Neural progenitor cell (in vitro differentiated cells): ENCODE measurements at regions not wholly inside any gene's neighbourhood (a gene's known extent, or its start where the extent isn't known, plus 50 kb on each side); places are given as distances from the start of the nearest gene placed in this dataset.

ENCODE experiments used
- DNase-seq: peaks from one replicate; pipeline ENCODE4 v3.0.0-alpha.2; 2016; ENCODE audit warnings: low spot score
- H2AFZ ChIP-seq: fragments of 200-600 bp; sonication (generic); replicated peaks from 2 replicates; pipeline ENCODE4 v1.6.1; 2016; ENCODE audit warnings: antibody characterized with exemption
- H3F3A ChIP-seq: fragments of 200-600 bp; sonication (generic); 2 replicates; pipeline ENCODE4 v1.6.1; 2016; ENCODE audit warnings: antibody characterized with exemption, low read depth
- H3K27ac ChIP-seq: fragments of 200-600 bp; sonication (generic); 2 replicates; pipeline ENCODE4 v1.5.1; 2016; ENCODE audit warnings: mild to moderate bottlenecking
- H3K27me3 ChIP-seq: fragments of 200-600 bp; sonication (generic); 2 replicates; pipeline ENCODE4 v1.6.1; 2016; ENCODE audit warnings: mild to moderate bottlenecking, moderate library complexity
- H3K36me3 ChIP-seq: fragments of 200-600 bp; sonication (generic); 2 replicates; pipeline ENCODE4 v1.5.1; 2016
- H3K4me1 ChIP-seq: fragments of 200-600 bp; sonication (generic); 2 replicates; pipeline ENCODE4 v1.6.1; 2016; ENCODE audit warnings: mixed run types
- H3K4me2 ChIP-seq: fragments of 200-600 bp; sonication (generic); 2 replicates; pipeline ENCODE4 v1.6.1; 2016
- H3K4me3 ChIP-seq: fragments of 200-600 bp; sonication (generic); 2 replicates; pipeline ENCODE4 v1.5.1; 2016
- H3K79me2 ChIP-seq: fragments of 200-600 bp; sonication (generic); 2 replicates; pipeline ENCODE4 v1.6.1; 2016; ENCODE audit warnings: low read depth
- H3K9ac ChIP-seq: fragments of 200-600 bp; sonication (generic); 2 replicates; pipeline ENCODE4 v1.6.1; 2016
- H3K9me3 ChIP-seq: fragments of 200-600 bp; sonication (generic); 2 replicates; pipeline ENCODE4 v1.5.1; 2016; ENCODE audit warnings: low read depth
- H4K20me1 ChIP-seq: fragments of 200-600 bp; sonication (generic); 2 replicates; pipeline ENCODE4 v1.6.1; 2016; ENCODE audit warnings: low read depth
- H3K27ac Mint-ChIP-seq: 3 replicates; pipeline ENCODE4 v1.8.0; 2021; ENCODE audit warnings: mixed read lengths
- H3K27me3 Mint-ChIP-seq: 2 replicates; pipeline ENCODE4 v1.8.0; 2022; ENCODE audit warnings: low read depth, mild to moderate bottlenecking, inconsistent platforms, moderate library complexity, mixed read lengths; ENCODE audit not compliant: insufficient read depth
- H3K36me3 Mint-ChIP-seq: 3 replicates; pipeline ENCODE4 v1.8.0; 2021; ENCODE audit warnings: mixed read lengths
- H3K4me1 Mint-ChIP-seq: 3 replicates; pipeline ENCODE4 v1.8.0; 2021; ENCODE audit warnings: mixed read lengths
- H3K4me3 Mint-ChIP-seq: 3 replicates; pipeline ENCODE4 v1.8.0; 2021; ENCODE audit warnings: mild to moderate bottlenecking, moderate library complexity, mixed read lengths
- H3K9me3 Mint-ChIP-seq: 3 replicates; pipeline ENCODE4 v1.8.0; 2020; ENCODE audit warnings: mixed read lengths
- CTCF ChIP-seq: fragments of 200-600 bp; sonication (generic); IDR thresholded peaks from 2 replicates; pipeline ENCODE4 v1.5.1; 2017; ENCODE audit warnings: antibody characterized with exemption, mild to moderate bottlenecking
- EZH2 ChIP-seq: fragments of 200-600 bp; sonication (generic); IDR thresholded peaks from 2 replicates; pipeline ENCODE4 v1.6.1; 2017; ENCODE audit warnings: antibody characterized with exemption, mild to moderate bottlenecking, moderate library complexity
- EZH2phosphoT487 ChIP-seq: fragments of 200-600 bp; sonication (generic); IDR thresholded peaks from 2 replicates; pipeline ENCODE4 v1.6.1; 2017; ENCODE audit warnings: antibody characterized with exemption

- no peak for TF ChIP-seq EZH2phosphoT487
- no peak for TF ChIP-seq EZH2
- no peak for TF ChIP-seq CTCF
- no peaks in the 10 kb centered on the region for H3K79me2 ChIP-seq
- H3K4me3 Mint-ChIP-seq, result no peak overlapping the region
Observed at GRCh38 chr3:117161816-117162215, 452.2 kb downstream of the TUSC7 start.

GRCh38 chr3:117165176-117165575 lies 455.6 kb downstream of the TUSC7 start:
- no peaks in the 10 kb centered on the region for H3K9me3 ChIP-seq
- H3K36me3 Mint-ChIP-seq, result no peaks in the 10 kb centered on the region
- H3K27ac Mint-ChIP-seq, result peak overlapping the region; percentile 95

More at GRCh38 chr3:117161816-117162215, 452.2 kb downstream of the TUSC7 start:
- no peak overlapping the region for H3K9ac ChIP-seq
- H3K4me2 ChIP-seq, result no peak overlapping the region
- no peak overlapping the region for H3K4me3 ChIP-seq
- H3K27ac ChIP-seq, result no peak overlapping the region
- H3K27me3 ChIP-seq, result no peaks in the 10 kb centered on the region
- no peak for DNase-seq
- H3K4me1 ChIP-seq, result peaks cover 23% of the 10 kb centered on the region
- no peak overlapping the region for H2AFZ ChIP-seq
- H3K27ac Mint-ChIP-seq, result no peak overlapping the region
- peaks cover 5% of the 10 kb centered on the region for H3K9me3 Mint-ChIP-seq
- H3K9me3 ChIP-seq, result no peaks in the 10 kb centered on the region
- H3F3A ChIP-seq, result peaks cover 26% of the 10 kb centered on the region
- H3K4me1 Mint-ChIP-seq, result peaks cover 17% of the 10 kb centered on the region
- H3K36me3 ChIP-seq, result no peaks in the 10 kb centered on the region
- H3K36me3 Mint-ChIP-seq, result no peaks in the 10 kb centered on the region
- H3K27me3 Mint-ChIP-seq, result no peaks in the 10 kb centered on the region
- H4K20me1 ChIP-seq, result no peaks in the 10 kb centered on the region

GRCh38 chr3:117165601-117166051 lies 456.0 kb downstream of the TUSC7 start:
- H4K20me1 ChIP-seq, result no peaks in the 10 kb centered on the region
- no peaks in the 10 kb centered on the region for H3K36me3 ChIP-seq
- peaks cover 23% of the 10 kb centered on the region for H3K4me1 ChIP-seq
- Mint-ChIP-seq H3K27me3 (no peaks in the 10 kb centered on the region), H3K4me3 (no peak overlapping the region), H3K4me1 (peaks cover 17% of the 10 kb centered on the region), H3K27ac (peak overlapping the region; percentile 95), H3K9me3 (peaks cover 5% of the 10 kb centered on the region), H3K36me3 (no peaks in the 10 kb centered on the region)
- no peak for TF ChIP-seq EZH2phosphoT487
- TF ChIP-seq EZH2, result no peak
- no peak for TF ChIP-seq CTCF
- H3K79me2 ChIP-seq, result no peaks in the 10 kb centered on the region
- no peaks in the 10 kb centered on the region for H3K9me3 ChIP-seq
- H3F3A ChIP-seq, result peaks cover 26% of the 10 kb centered on the region
- peak overlapping the region; percentile 50 for H3K4me2 ChIP-seq
- H2AFZ ChIP-seq, result no peak overlapping the region
- no peaks in the 10 kb centered on the region for H3K27me3 ChIP-seq
- H3K27ac ChIP-seq, result peak overlapping the region; percentile 82
- H3K4me3 ChIP-seq, result no peak overlapping the region
- peak; percentile 81 for DNase-seq
- H3K9ac ChIP-seq, result no peak overlapping the region

More at GRCh38 chr3:117165176-117165575, 455.6 kb downstream of the TUSC7 start:
- peaks cover 26% of the 10 kb centered on the region for H3F3A ChIP-seq
- TF ChIP-seq EZH2 (no peak), CTCF (no peak), EZH2phosphoT487 (no peak)
- no peak overlapping the region for H2AFZ ChIP-seq
- H4K20me1 ChIP-seq, result no peaks in the 10 kb centered on the region
- H3K27me3 ChIP-seq, result no peaks in the 10 kb centered on the region
- H3K4me3 ChIP-seq, result no peak overlapping the region
- Mint-ChIP-seq H3K9me3 (peaks cover 5% of the 10 kb centered on the region), H3K4me1 (peaks cover 17% of the 10 kb centered on the region), H3K27me3 (no peaks in the 10 kb centered on the region), H3K4me3 (no peak overlapping the region)
- no peak for DNase-seq
- H3K9ac ChIP-seq, result no peak overlapping the region
- peak overlapping the region; percentile 50 for H3K4me2 ChIP-seq
- peaks cover 23% of the 10 kb centered on the region for H3K4me1 ChIP-seq
- peak overlapping the region; percentile 82 for H3K27ac ChIP-seq
- H3K36me3 ChIP-seq, result no peaks in the 10 kb centered on the region
- H3K79me2 ChIP-seq, result no peaks in the 10 kb centered on the region
